Caco-2 (cell line): ENCODE measurements at regions not wholly inside any gene's neighbourhood (a gene's known extent, or its start where the extent isn't known, plus 50 kb on each side); places are given as distances from the start of the nearest gene placed in this dataset.

Experiments used
- BruUV-seq: library from RNA; stranded (reverse); fragments of 400-500 nt; replicated peaks from 2 replicates; lab custom pipeline; 2021; lab: Mats Ljungman, UMichigan
- CTCF ChIA-PET: fragments of 300-600 bp; sonication (Branson Sonifier 250); formaldehyde crosslinking; loops from one replicate; lab custom pipeline; 2022; ENCODE audit warnings: antibody characterized with exemption; lab: Charles Lee
- POLR2A ChIA-PET: fragments of 300-600 bp; sonication (Branson Sonifier 250); formaldehyde crosslinking; loops from one replicate; lab custom pipeline; 2022; ENCODE audit warnings: antibody characterized with exemption; lab: Charles Lee
- DNase-seq, 2 experiments: peaks; one replicate each; pipeline versions ENCODE4 v3.0.0 to v3.0.0-alpha.2; 2020 to 2022
- H3K27me3 ChIP-seq: replicated peaks from 2 replicates; pipeline ENCODE4 v1.6.0; 2011; ENCODE audit warnings: low read length; ENCODE audit not compliant: control insufficient read depth, insufficient read depth
- H3K36me3 ChIP-seq: 2 replicates; pipeline ENCODE4 v1.5.1; 2011; ENCODE audit warnings: low read length; ENCODE audit not compliant: control insufficient read depth, insufficient read depth
- H3K4me1 ChIP-seq: fragments of 250-450 bp; sonication (Bioruptor Pico); 2 replicates; pipeline ENCODE4 v1.5.1; 2020; ENCODE audit warnings: mild to moderate bottlenecking
- H3K4me3 ChIP-seq: 2 replicates; pipeline ENCODE4 v1.5.1; 2011; ENCODE audit warnings: low read depth, mild to moderate bottlenecking, control low read depth, low read length
- H3K9me3 ChIP-seq: fragments of 250-450 bp; sonication (Bioruptor Pico); 2 replicates; pipeline ENCODE4 v1.5.1; 2020; ENCODE audit warnings: mild to moderate bottlenecking, moderate library complexity
- H3K27ac Mint-ChIP-seq: one replicate; pipeline ENCODE4 v1.8.0; 2022; ENCODE audit warnings: mixed read lengths; ENCODE audit not compliant: unreplicated experiment
- H3K27me3 Mint-ChIP-seq: one replicate; pipeline ENCODE4 v1.8.0; 2022; ENCODE audit warnings: mixed read lengths; ENCODE audit not compliant: insufficient read depth, unreplicated experiment
- H3K36me3 Mint-ChIP-seq: one replicate; pipeline ENCODE4 v1.8.0; 2022; ENCODE audit warnings: mild to moderate bottlenecking, mixed read lengths; ENCODE audit not compliant: insufficient read depth, unreplicated experiment
- H3K4me1 Mint-ChIP-seq: one replicate; pipeline ENCODE4 v1.8.0; 2022; ENCODE audit warnings: low read depth, mixed read lengths; ENCODE audit not compliant: unreplicated experiment
- H3K4me3 Mint-ChIP-seq: one replicate; pipeline ENCODE4 v1.8.0; 2022; ENCODE audit warnings: mild to moderate bottlenecking, moderate library complexity, mixed read lengths; ENCODE audit not compliant: unreplicated experiment
- H3K9me3 Mint-ChIP-seq: one replicate; pipeline ENCODE4 v1.8.0; 2022; ENCODE audit warnings: mixed read lengths; ENCODE audit not compliant: unreplicated experiment
- CTCF ChIP-seq, 2 experiments: fragments of 200-600 bp in 1 of 2; IDR thresholded peaks; 1 replicate in 1 of 2; 2 replicates in 1 of 2; pipeline versions ENCODE4 v1.5.1 to v1.8.0; 2011 to 2022; ENCODE audit warnings: antibody characterized with exemption in 1 of 2, control low read depth in 1 of 2, inconsistent platforms in 1 of 2, low read depth in 1 of 2, low read length in 1 of 2, mild to moderate bottlenecking in 1 of 2, moderate library complexity in 1 of 2; ENCODE audit not compliant: insufficient read depth in 1 of 2, severe bottlenecking in 1 of 2, unreplicated experiment in 1 of 2
- intact Hi-C: fragments of 100-400 bp; cut with micrococcal nuclease; formaldehyde crosslinking; loops from one replicate; pipeline ENCODE4 v1.10.0; 2022; ENCODE audit not compliant: unreplicated experiment

GRCh38 chr13:53854321-53854720 is 825.7 kb downstream of the OLFM4 start:
- peaks cover 11% of the 10 kb centered on the region for H3K27me3 Mint-ChIP-seq
- H3K27ac Mint-ChIP-seq, result no peak overlapping the region
- no peak for TF ChIP-seq CTCF (IDR thresholded peaks at IDR 0.05; ENCODE audit: insufficient read depth in 1 of 2, low read depth in 1 of 2, low read length in 1 of 2, severe bottlenecking in 1 of 2, unreplicated experiment in 1 of 2)
- no peaks in the 10 kb centered on the region for H3K36me3 Mint-ChIP-seq
- BruUV-seq, result no TSS peak
- no peaks in the 10 kb centered on the region for H3K9me3 Mint-ChIP-seq
- Histone ChIP-seq H3K4me1 (no peaks in the 10 kb centered on the region), H3K36me3 (no peaks in the 10 kb centered on the region), H3K27me3 (no peaks in the 10 kb centered on the region), H3K9me3 (no peaks in the 10 kb centered on the region), H3K4me3 (no peak overlapping the region)
- DNase-seq, result no peak
- CTCF ChIA-PET, result no interaction called here
- intact Hi-C loops, result no loop called here
- H3K4me1 Mint-ChIP-seq, result peaks cover 7% of the 10 kb centered on the region
- POLR2A ChIA-PET, result no interaction called here
- H3K4me3 Mint-ChIP-seq, result no peak overlapping the region

GRCh38 chr13:53856573-53857195 is 828.1 kb downstream of the OLFM4 start:
- POLR2A ChIA-PET, result no interaction called here
- H3K36me3 Mint-ChIP-seq, result no peaks in the 10 kb centered on the region
- no peaks in the 10 kb centered on the region for H3K36me3 ChIP-seq

GRCh38 chr13:53863520-53863919 is 834.9 kb downstream of the OLFM4 start:
- no peak for DNase-seq
- Mint-ChIP-seq H3K9me3 (no peaks in the 10 kb centered on the region), H3K4me1 (peaks cover 7% of the 10 kb centered on the region), H3K27ac (no peak overlapping the region), H3K4me3 (no peak overlapping the region), H3K36me3 (no peaks in the 10 kb centered on the region), H3K27me3 (peaks cover 8% of the 10 kb centered on the region)
- Histone ChIP-seq H3K4me3 (no peak overlapping the region), H3K9me3 (no peaks in the 10 kb centered on the region), H3K27me3 (no peaks in the 10 kb centered on the region), H3K4me1 (no peaks in the 10 kb centered on the region), H3K36me3 (no peaks in the 10 kb centered on the region)
- CTCF ChIA-PET, result no interaction called here
- intact Hi-C loops, result no loop called here
- no peak for TF ChIP-seq CTCF (IDR thresholded peaks at IDR 0.05; ENCODE audit: insufficient read depth in 1 of 2, low read depth in 1 of 2, low read length in 1 of 2, severe bottlenecking in 1 of 2, unreplicated experiment in 1 of 2)
- no TSS peak for BruUV-seq
- POLR2A ChIA-PET, result no interaction called here

More at GRCh38 chr13:53856573-53857195, 828.1 kb downstream of the OLFM4 start:
- Histone ChIP-seq H3K27me3 (no peaks in the 10 kb centered on the region), H3K4me3 (no peak overlapping the region), H3K9me3 (no peaks in the 10 kb centered on the region), H3K4me1 (no peaks in the 10 kb centered on the region)
- BruUV-seq, result no TSS peak
- intact Hi-C loops, result no loop called here
- Mint-ChIP-seq H3K27ac (no peak overlapping the region), H3K9me3 (no peaks in the 10 kb centered on the region), H3K4me1 (peaks cover 7% of the 10 kb centered on the region), H3K27me3 (peaks cover 9% of the 10 kb centered on the region), H3K4me3 (no peak overlapping the region)
- no peak for DNase-seq
- CTCF ChIA-PET, result interaction anchor here (0.6 kb wide), 1 partner anchor 111 kb away, joined by 4 read pairs; no protein-coding TSS in a partner anchor
- no peak for TF ChIP-seq CTCF (IDR thresholded peaks at IDR 0.05; ENCODE audit: insufficient read depth in 1 of 2, low read depth in 1 of 2, low read length in 1 of 2, severe bottlenecking in 1 of 2, unreplicated experiment in 1 of 2)
